SJSA1 (cell line): ENCODE measurements at regions not wholly inside any gene's neighbourhood (a gene's known extent, or its start where the extent isn't known, plus 50 kb on each side); places are given as distances from the start of the nearest gene placed in this dataset.

Experiments
- DNase-seq, 2 experiments: peaks; one replicate each; pipeline ENCODE4 v3.0.0-alpha.2; 2015 to 2020; ENCODE audit warnings: low spot score in 2 of 2, low read depth in 1 of 2
- H3K27ac ChIP-seq: fragments of 250-450 bp; sonication (Bioruptor Pico); 2 replicates; pipeline ENCODE4 v1.5.1; 2020; ENCODE audit warnings: mild to moderate bottlenecking, moderate library complexity
- H3K27me3 ChIP-seq: fragments of 250-450 bp; sonication (Bioruptor Pico); replicated peaks from 2 replicates; pipeline ENCODE4 v1.5.1; 2020; ENCODE audit warnings: mild to moderate bottlenecking, moderate library complexity
- H3K36me3 ChIP-seq: fragments of 250-450 bp; sonication (Bioruptor Pico); 2 replicates; pipeline ENCODE4 v1.5.1; 2020; ENCODE audit warnings: mild to moderate bottlenecking
- H3K4me1 ChIP-seq: fragments of 250-450 bp; sonication (Bioruptor Pico); replicated peaks from 2 replicates; pipeline ENCODE4 v1.6.1; 2021; ENCODE audit warnings: mild to moderate bottlenecking
- H3K4me3 ChIP-seq: fragments of 250-450 bp; sonication (Bioruptor Pico); 2 replicates; pipeline ENCODE4 v1.5.1; 2020; ENCODE audit warnings: mild to moderate bottlenecking
- H3K9me3 ChIP-seq: fragments of 250-450 bp; sonication (Bioruptor Pico); replicated peaks from 2 replicates; pipeline ENCODE4 v1.5.1; 2020; ENCODE audit warnings: mild to moderate bottlenecking

DNA sequence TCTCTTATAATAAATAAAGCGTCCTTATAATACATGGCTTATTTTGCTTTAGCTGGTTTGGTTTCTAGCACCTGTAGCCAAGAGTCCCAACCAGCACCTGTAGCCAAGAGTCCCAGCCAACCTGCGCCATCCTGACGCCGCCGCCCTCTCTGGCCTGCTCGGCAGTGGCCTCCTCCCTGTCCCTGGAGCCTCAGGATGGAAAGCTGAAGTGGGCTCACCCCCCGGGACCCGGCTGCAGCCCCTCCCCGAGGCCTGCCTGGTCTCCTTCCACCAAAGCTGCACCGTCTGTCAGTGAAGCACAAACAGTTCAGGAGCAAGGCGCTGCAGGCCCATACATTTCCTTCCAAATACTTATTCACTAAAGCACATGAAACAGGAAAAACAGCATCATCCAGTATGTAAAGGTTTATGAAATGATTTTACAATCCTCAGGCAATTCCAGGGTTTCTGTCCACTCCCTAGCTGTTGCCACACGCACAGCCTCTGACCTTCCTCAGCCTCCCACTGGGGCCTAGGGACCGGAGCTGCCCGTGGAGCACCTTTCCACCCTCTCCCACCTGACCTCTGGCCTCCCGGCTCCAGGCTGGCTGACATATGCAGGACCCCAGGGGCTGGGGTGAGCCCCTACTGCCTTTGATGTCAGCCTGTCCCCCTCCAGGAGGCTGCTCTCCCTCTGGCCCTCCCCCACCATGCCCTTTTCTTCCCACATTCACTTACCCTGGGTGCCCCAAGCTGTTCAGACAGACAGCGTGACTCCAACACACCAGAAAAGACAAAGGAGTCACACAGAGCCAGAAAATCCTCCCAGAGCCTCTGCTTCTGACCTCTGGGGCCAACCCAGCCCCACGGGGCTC lies 149.6 kb upstream of the PPP2R2D start:
- peaks cover 8% of the 10 kb centered on the region; the same call in 1 of the 2 replicates for H3K9me3 ChIP-seq
- H3K27ac ChIP-seq: no peak overlapping the region
- no peaks in the 10 kb centered on the region for H3K36me3 ChIP-seq
- H3K27me3 ChIP-seq: no peaks in the 10 kb centered on the region
- H3K4me1 ChIP-seq: no peaks in the 10 kb centered on the region
- no peak for DNase-seq
- H3K4me3 ChIP-seq: no peak overlapping the region

DNA sequence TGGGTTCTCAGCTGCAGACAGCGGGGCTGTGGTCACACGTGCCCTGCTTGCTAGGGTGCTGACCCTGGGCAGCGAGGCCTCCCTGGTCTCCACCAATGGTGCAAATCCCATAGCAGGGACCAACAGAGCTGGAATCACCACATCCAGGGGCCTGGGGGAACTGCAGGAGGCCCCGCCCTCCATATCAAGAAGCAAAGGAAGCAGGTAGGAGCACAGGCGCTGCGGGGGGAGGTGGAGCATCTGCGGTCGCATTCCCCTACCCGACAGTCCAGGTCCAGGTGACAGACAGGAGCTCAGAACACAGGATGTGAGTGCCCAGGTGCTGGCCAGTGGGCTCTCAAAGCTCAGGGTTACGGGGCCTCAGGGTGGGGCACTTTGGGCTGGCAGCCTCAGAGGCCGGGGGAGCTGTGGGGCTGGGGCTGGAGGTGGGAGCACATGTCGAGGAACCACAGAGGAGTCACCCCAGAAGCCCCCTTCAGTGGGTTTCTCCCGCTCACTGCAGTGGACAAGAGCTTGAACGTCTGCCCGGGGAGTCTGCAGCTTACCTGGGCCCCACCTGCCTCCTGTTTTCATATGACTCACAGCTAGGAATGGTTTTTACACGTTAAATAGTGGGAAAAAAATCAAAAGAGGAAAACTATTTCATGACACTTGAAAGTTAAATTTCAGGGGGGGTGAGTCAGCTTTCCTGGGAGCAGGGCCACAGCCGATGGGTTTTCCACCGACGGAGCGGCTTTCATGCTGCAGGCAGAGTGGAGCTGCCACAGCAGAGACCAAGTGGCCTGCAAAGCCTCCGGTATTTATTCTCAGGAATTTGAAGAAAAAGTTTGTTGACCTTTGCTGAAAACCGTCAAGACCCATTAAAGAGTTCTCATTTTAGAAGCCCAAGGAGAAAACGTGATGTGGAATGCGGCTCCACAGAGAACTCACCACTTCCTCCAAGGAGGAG lies 148.7 kb upstream of the PPP2R2D start:
- H3K9me3 ChIP-seq: peaks cover 8% of the 10 kb centered on the region; the same call in 1 of the 2 replicates
- H3K4me3 ChIP-seq: no peak overlapping the region
- DNase-seq: no peak
- no peaks in the 10 kb centered on the region for H3K36me3 ChIP-seq
- H3K27me3 ChIP-seq: no peaks in the 10 kb centered on the region
- no peak overlapping the region for H3K27ac ChIP-seq
- H3K4me1 ChIP-seq: no peaks in the 10 kb centered on the region

DNA sequence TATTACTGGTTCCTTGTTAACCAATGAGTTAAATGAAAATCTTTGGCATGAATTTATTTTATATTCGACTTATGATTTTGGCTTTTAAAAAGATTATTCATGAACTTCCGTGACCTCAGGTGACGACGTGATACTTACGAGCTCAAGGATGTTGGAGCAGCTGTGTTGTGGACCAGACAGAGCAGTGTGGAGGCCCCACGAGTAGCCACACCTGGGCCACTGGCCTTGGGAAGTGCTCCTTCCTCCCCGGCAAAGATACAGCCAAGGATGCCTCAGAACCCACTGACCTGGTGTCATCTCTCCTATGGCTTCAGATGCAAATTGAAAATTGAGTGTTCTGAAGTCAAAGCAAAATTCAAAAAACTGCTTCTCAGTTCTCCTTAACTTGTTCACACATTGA lies 147.5 kb upstream of the PPP2R2D start:
- Histone ChIP-seq H3K9me3 (peaks cover 6% of the 10 kb centered on the region; the same call in 1 of the 2 replicates), H3K27me3 (no peaks in the 10 kb centered on the region), H3K4me1 (no peaks in the 10 kb centered on the region), H3K36me3 (no peaks in the 10 kb centered on the region), H3K4me3 (no peak overlapping the region), H3K27ac (no peak overlapping the region)
- DNase-seq: no peak

DNA sequence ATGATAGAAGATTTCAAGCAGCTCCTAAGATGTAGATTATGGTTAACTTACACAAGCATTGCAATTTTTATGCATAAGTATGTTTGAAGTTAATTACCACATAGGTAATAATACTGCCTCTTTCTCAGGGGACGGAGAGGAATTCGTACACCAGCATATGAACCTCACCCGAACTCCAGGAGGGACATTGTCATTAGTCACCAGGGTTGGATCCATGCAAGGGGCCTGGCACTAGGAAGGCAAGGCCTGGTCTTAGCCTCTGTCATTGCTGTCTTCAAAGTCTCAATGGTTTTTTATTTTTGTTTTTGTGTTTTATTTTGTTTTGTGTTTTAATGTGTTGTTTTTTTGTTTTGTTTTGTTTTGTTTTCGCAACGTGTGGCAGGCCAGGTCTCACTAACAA lies 145.6 kb upstream of the PPP2R2D start:
- Histone ChIP-seq H3K27ac (no peak overlapping the region), H3K36me3 (no peaks in the 10 kb centered on the region), H3K4me3 (no peak overlapping the region), H3K9me3 (peaks cover 9% of the 10 kb centered on the region; the same call in 1 of the 2 replicates), H3K27me3 (no peaks in the 10 kb centered on the region), H3K4me1 (no peaks in the 10 kb centered on the region)
- no peak for DNase-seq

DNA sequence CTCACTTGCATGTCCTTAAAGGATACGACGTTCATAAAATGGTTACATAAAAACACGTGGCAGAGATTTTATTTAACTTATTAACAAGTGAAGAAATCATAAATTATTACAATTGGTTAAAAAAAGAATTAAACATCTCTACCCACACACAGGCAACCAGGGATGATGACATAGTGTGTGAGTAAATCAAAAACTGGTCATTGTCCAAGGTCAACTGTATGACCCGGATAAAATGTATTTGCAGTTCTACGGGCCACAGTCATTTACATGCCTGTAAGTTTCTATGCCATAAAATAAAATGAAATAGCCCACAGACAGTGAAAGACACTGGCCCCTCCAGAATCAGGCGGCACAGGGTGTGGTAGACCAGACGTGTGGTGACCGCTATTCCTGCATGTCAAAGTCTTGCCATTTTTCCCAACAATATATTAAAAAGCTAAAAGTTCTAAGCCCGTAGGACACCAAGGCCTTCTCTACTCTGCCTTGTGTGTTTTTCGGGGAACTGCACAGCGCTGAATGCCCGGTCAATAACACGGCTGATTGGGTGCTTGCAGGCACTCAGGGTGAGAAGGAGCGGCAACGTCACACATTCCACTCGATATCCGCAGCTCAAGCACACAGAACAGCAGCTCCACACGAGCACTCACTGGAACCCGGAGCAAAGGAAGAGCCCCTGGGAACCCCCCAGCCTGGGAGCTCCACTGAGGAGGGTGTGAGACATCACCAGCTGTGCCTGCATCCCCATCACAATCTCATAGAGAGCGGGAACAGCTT lies 143.3 kb upstream of the PPP2R2D start:
- Histone ChIP-seq H3K27me3 (no peaks in the 10 kb centered on the region), H3K27ac (no peak overlapping the region), H3K4me1 (no peaks in the 10 kb centered on the region), H3K4me3 (no peak overlapping the region), H3K9me3 (peaks cover 12% of the 10 kb centered on the region; the same call in 1 of the 2 replicates), H3K36me3 (no peaks in the 10 kb centered on the region)
- no peak for DNase-seq

DNA sequence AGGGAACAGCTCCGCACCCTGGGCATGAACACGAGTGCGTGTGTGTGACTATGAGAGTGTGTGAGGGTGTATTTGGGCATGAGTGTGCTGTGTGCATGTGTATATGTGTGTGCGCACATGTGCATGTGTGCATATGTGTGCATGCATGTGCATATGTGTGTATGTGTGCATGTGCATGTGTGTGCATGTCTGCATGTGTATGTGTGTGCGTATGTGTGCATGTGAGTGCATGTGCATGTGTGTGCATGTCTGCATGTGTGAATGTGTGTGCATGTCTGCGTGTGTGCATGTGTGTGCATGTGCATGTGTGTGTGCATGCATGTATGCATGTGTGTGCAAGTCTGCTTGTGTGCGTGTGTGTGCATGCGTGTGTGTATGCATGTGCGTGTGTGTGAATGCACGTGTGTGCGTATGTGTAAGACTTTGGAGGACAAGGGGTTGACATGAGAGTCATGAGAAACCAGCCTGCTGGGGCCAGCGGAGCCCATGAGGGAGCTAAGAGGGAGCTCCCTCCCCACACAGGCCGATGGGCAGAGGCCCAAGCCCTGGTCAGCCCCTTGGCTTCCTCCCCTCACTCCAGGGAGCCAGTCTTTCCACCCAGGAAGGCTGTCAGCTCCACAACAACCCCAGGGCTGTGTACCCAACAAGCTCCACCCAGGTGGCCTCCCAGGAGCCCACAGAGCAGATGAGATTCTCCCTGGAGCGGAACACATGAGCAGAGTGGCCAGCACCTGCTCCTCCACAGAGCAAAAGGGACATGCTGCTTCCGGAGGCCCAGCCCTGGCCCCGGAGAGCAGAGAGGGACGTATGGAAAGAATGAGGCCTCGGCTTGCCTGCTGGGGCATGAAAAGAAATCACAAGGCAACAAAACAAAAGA lies 142.5 kb upstream of the PPP2R2D start:
- Histone ChIP-seq H3K36me3 (no peaks in the 10 kb centered on the region), H3K27ac (no peak overlapping the region), H3K4me1 (no peaks in the 10 kb centered on the region), H3K9me3 (peaks cover 12% of the 10 kb centered on the region), H3K4me3 (no peak overlapping the region), H3K27me3 (no peaks in the 10 kb centered on the region)
- no peak for DNase-seq

DNA sequence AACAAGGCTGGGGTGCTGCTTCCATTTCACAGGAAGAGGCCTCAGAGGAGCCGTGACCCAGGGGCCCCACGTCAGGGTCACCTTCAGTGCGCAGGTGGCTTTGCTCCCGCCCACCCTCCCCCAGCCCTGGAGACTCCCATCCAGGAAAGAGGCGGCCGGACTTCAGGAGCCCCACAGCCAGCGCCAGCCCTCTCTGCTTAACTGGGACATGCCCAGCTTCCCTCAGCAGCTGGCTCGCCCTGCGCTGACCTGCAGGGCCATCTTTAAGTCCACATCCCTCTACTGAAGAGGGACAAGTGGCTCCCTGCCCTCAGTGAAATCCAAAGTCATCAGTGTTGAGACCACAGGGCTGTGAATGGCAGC lies 141.9 kb upstream of the PPP2R2D start:
- Histone ChIP-seq H3K27ac (no peak overlapping the region), H3K4me3 (no peak overlapping the region), H3K27me3 (no peaks in the 10 kb centered on the region), H3K9me3 (peaks cover 12% of the 10 kb centered on the region), H3K36me3 (no peaks in the 10 kb centered on the region), H3K4me1 (no peaks in the 10 kb centered on the region)
- DNase-seq: no peak

DNA sequence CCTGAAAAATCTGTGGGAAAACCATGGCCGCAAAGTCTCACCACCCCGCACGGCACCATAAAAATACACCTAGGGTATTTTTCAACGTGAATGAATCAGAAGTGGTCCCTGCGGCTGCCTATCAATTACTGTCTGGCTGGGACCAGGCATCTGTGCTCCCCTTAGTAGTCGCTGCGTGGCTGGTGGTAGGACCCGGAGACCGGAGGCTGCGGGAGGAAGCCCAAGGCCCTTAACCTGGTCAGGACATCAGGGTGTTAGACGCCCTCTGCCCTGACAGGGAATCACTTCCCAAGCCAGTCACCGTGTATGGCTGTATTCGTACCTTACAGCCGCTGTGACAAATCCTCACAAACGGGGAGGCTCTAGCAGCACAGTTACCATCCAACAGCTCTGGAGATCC lies 141.5 kb upstream of the PPP2R2D start:
- H3K27ac ChIP-seq: no peak overlapping the region
- no peaks in the 10 kb centered on the region for H3K36me3 ChIP-seq
- no peak overlapping the region for H3K4me3 ChIP-seq
- no peaks in the 10 kb centered on the region for H3K4me1 ChIP-seq
- no peaks in the 10 kb centered on the region for H3K27me3 ChIP-seq
- no peak for DNase-seq
- peaks cover 12% of the 10 kb centered on the region for H3K9me3 ChIP-seq

DNA sequence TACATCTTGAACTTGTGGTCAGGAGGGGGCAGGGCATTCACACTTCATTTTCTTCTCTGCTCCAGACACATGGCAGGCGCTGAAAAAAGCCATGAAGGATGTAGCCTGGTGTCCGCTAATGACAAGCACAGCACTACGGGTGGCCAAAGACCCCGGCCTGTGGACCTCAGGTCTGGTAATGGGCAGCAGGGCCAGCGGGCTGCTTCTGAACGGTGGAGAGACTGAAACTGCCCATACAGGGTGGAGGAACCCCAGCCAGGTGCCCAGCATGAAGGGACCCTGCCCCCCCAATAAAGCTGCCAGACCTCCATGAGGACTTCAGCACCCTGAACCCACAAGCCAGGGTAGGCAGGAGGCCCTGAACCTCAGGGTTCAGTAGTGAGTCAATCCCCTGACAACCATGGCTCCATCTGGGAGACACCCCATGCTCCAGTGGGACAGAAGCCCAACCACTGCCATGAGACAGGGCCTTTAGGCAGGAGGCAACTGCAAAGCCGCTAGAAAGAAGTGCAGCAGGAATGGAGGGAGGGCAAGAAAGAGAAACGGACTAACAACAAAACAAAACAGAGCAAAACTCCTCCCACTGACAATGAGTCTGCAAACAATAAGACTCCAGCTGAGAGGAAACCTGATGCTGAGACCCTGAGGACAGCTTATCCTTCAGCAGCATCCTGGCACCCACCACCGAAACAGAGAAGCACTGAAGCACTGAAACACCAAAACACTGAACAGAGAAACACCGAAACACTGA lies 140.2 kb upstream of the PPP2R2D start:
- H3K36me3 ChIP-seq: no peaks in the 10 kb centered on the region
- peaks cover 12% of the 10 kb centered on the region for H3K9me3 ChIP-seq
- DNase-seq: no peak
- H3K27ac ChIP-seq: no peak overlapping the region
- H3K4me1 ChIP-seq: no peaks in the 10 kb centered on the region
- no peaks in the 10 kb centered on the region for H3K27me3 ChIP-seq
- H3K4me3 ChIP-seq: no peak overlapping the region

DNA sequence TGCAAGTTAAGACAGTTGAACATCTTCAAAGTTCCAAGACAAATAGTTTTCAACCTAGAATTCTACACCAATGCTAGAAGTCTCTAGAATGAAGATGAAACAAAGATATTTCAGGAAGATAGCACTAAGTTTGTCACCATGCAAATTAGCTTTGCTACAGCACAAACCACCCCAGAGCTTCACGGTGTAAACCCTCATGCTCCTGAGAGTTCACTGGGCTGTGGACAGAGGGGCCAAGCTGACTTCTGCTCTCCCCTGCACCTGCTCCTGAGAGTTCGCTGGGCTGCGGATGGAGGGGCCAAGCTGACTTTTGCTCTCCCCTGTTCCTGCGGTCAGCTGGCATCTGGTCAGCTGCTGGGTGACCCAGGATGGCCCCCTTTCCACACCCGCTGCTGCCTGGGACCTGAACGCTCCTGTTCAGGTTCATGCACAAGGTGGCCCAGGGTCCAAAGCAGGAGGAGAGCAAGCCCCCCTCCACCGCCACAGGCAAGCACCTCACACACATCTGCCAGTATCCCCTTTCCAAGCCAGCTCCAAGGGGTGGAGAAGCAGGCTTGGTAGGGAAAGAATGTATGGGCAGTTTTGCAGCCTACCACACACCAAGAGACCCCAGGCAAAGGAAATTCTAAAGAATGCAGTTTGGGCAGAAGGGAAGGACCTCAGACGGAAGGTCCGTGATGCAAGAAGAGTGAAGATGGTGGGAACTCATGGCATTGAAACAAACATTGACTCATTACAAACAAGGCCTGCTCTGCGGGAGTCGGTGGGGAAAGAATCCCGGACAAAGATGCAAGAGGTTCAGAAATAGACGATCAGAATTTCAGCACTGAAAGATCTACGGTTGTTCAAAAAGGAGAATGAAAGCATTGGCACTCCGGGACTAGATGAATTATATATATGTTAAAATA lies 137.8 kb upstream of the PPP2R2D start:
- Histone ChIP-seq H3K4me1 (no peaks in the 10 kb centered on the region), H3K36me3 (no peaks in the 10 kb centered on the region), H3K27ac (no peak overlapping the region), H3K4me3 (no peak overlapping the region), H3K27me3 (no peaks in the 10 kb centered on the region), H3K9me3 (peaks cover 9% of the 10 kb centered on the region)
- no peak for DNase-seq

DNA sequence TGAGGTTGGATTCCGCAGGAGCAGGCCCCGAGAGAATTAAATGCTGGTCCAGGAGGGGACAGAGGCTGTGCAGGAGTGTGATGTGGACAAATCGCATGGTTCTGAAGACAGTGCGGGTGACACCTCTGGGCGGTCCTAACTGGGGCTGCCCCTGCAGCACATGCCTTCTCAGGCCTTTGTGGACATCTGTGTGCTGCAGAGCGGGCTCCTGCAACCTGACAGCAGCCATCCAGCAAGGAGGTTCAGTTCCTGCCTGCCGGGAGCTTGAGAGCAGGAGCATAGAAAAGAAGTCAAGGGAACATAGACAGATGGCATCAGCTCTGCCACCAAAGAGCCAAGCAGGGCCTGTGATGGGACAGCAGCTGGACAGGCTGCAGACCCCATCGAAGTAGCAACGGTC lies 135.9 kb upstream of the PPP2R2D start:
- H3K27me3 ChIP-seq: no peaks in the 10 kb centered on the region
- DNase-seq: no peak
- peaks cover 6% of the 10 kb centered on the region; the same call in 1 of the 2 replicates for H3K9me3 ChIP-seq
- H3K4me3 ChIP-seq: no peak overlapping the region
- no peaks in the 10 kb centered on the region for H3K4me1 ChIP-seq
- H3K36me3 ChIP-seq: no peaks in the 10 kb centered on the region
- H3K27ac ChIP-seq: no peak overlapping the region
